Bronchial epithelial cell (primary cell): ENCODE measurements at regions not wholly inside any gene's neighbourhood (a gene's known extent, or its start where the extent isn't known, plus 50 kb on each side); places are given as distances from the start of the nearest gene placed in this dataset.

Source experiments
- DNase-seq: peaks from one replicate; pipeline ENCODE4 v3.0.0-alpha.2; 2010; ENCODE audit warnings: low read depth
- FAIRE-seq: peaks from 2 replicates; lab custom pipeline; 2011; peaks lifted over from hg19 to GRCh38; lab: Jason Lieb, UNC
- H3K27me3 ChIP-seq: 2 replicates; pipeline ENCODE4 v1.5.1; 2011; ENCODE audit warnings: low read length; ENCODE audit not compliant: control insufficient read depth, insufficient read depth
- H3K36me3 ChIP-seq: 2 replicates; pipeline ENCODE4 v1.5.1; 2011; ENCODE audit warnings: low read length; ENCODE audit not compliant: control insufficient read depth, insufficient read depth
- H3K4me3 ChIP-seq: 2 replicates; pipeline ENCODE4 v1.5.1; 2011; ENCODE audit warnings: mild to moderate bottlenecking, low read depth, low read length, control low read depth
- CTCF ChIP-seq: IDR thresholded peaks from 2 replicates; pipeline ENCODE4 v1.5.1; 2011; ENCODE audit warnings: mild to moderate bottlenecking, moderate library complexity, low read length, control low read depth, inconsistent platforms; ENCODE audit not compliant: insufficient read depth, severe bottlenecking

- DNase-seq (no peak), FAIRE-seq (no peak)
- no peak for TF ChIP-seq CTCF
Measured at GRCh38 chr12:78600541-78600940, 264.0 kb upstream of the SYT1 start.

GRCh38 chr12:78611504-78611903, 253.1 kb upstream of the SYT1 start:
- no peak for FAIRE-seq

More at GRCh38 chr12:78600541-78600940, 264.0 kb upstream of the SYT1 start:
- H3K27me3 ChIP-seq: no peaks in the 10 kb centered on the region
- H3K36me3 ChIP-seq: no peaks in the 10 kb centered on the region
- H3K4me3 ChIP-seq: no peak overlapping the region

GRCh38 chr12:78612190-78612589, 252.4 kb upstream of the SYT1 start:
- Histone ChIP-seq H3K36me3 (no peaks in the 10 kb centered on the region), H3K27me3 (no peaks in the 10 kb centered on the region), H3K4me3 (no peak overlapping the region)
- no peak for TF ChIP-seq CTCF
- no peak for FAIRE-seq
- no peak for DNase-seq

More at GRCh38 chr12:78611504-78611903, 253.1 kb upstream of the SYT1 start:
- Histone ChIP-seq H3K4me3 (no peak overlapping the region), H3K36me3 (no peaks in the 10 kb centered on the region), H3K27me3 (no peaks in the 10 kb centered on the region)
- no peak for TF ChIP-seq CTCF
- no peak for DNase-seq

GRCh38 chr12:78617683-78618082, 246.9 kb upstream of the SYT1 start:
- Histone ChIP-seq H3K36me3 (no peaks in the 10 kb centered on the region), H3K27me3 (no peaks in the 10 kb centered on the region), H3K4me3 (no peak overlapping the region)
- TF ChIP-seq CTCF: no peak
- no peak for DNase-seq
- no peak for FAIRE-seq

- Histone ChIP-seq H3K27me3 (no peaks in the 10 kb centered on the region), H3K4me3 (no peak overlapping the region), H3K36me3 (no peaks in the 10 kb centered on the region)
- FAIRE-seq: no peak
- DNase-seq: no peak
- TF ChIP-seq CTCF: no peak
Measured at GRCh38 chr12:78622529-78623195, 241.9 kb upstream of the SYT1 start.
